ENCODE measurements at regions not wholly inside any gene's neighbourhood (a gene's known extent, or its start where the extent isn't known, plus 50 kb on each side); places are given as distances from the start of the nearest gene placed in this dataset.
"Not testable (repeated sequence)": the region's sequence is repeated elsewhere in the genome, so short reads cannot be mapped to it uniquely, and the experiment has no call there.

GRCh38 chr4:12579172-12579571, 905.0 kb downstream of the RAB28 start:
- no peak for DNase-seq (ENCODE audit: low read depth)

GRCh38 chr4:12576409-12576808, 907.7 kb downstream of the RAB28 start:
- no peak for DNase-seq (ENCODE audit: low read depth)

DNA sequence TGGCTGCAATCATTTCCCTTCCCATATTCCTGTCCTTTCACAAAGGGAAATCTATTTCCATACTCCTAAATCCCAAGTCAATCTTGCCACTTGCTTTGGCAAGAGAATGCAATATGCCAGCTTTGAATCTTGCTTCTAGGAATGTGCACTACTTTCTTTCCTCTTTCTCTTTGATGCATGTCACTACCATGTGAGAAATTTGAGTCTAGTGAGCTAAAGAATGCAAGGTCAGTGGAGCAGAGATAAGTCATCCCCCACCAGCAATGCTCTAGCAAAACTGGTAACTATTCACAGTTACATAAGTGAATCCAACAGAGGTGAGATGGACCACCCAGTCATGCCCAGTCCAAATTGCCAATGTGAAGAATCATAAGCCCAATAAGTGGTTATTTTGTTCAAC, 910.4 kb downstream of the RAB28 start:
- no peak for DNase-seq (ENCODE audit: low read depth)

GRCh38 chr4:12562476-12563140, 921.5 kb downstream of the RAB28 start:
- DNase-seq (ENCODE audit: low read depth), result no peak

DNA sequence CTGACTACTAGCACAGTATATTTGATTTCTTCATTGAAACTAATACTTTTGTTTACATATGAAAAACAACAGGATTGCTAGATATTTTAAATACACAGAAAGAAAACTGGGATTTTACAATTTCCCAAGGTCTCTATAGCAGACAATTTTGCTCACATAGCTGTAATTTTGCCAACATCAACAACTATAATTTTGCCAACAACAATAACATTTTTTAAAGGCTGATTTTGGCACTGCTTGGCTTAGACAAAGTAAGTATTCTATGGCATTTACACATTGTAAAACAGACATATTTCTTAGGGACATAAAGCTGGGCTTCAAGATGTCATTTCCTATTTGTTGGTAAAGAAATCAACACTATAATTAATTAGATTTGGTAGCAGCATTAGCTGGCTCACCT, 922.1 kb downstream of the RAB28 start:
- DNase-seq (ENCODE audit: low read depth), result no peak

DNA sequence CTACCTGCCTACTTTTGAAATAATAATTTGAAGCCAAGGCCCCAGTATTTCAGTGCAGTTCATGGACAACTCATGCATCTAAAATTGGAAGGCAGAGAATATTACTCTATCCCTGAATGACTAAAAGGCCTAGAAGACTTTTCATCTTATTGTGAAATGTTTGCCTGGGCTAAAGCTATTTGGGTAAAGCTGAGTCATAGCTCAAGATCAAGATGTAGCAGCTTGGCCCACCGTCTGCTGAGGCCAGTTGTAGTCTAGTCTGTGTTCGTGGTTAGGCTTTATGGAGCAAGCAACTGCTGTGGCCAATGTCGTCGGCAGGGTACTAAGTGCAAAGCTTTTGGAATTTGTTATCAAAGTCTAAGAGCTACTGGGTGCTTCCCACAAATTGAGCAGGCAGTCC, 929.1 kb downstream of the RAB28 start:
- no peak for DNase-seq (ENCODE audit: low read depth)

- no peak for DNase-seq (ENCODE audit: low read depth)
These were observed 935.5 kb downstream of the RAB28 start for GRCh38 chr4:12548678-12549077.

- no peak for DNase-seq (ENCODE audit: low read depth)
These were observed 938.3 kb downstream of the RAB28 start for GRCh38 chr4:12545812-12546211.

DNA sequence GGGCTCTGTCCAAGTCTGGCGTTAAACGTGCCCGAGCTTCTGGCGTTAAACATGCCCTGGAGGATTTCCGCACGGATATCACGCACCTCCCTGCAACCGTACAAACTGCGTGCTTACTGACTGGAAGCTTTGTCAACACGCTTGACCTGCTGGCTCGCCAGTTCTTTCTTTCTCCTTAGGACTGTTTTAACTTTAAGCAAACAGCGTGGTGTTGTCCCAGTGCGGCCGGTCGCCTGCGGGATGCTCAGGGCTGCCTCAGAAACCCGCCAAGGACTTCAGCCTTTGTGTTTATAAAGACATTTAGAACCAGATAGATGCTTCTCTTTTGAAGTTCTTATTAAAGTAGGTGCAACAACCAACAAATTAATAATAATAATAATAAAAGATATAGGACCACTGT, 946.0 kb downstream of the RAB28 start:
- no peak for DNase-seq (ENCODE audit: low read depth)

- DNase-seq (ENCODE audit: low read depth), result no peak
These were observed 949.5 kb downstream of the RAB28 start for GRCh38 chr4:12534684-12535083.

- DNase-seq (ENCODE audit: low read depth), result no peak
These were observed 964.7 kb downstream of the RAB28 start for GRCh38 chr4:12519426-12519825.

- no peak for DNase-seq (ENCODE audit: low read depth)
These were observed 976.2 kb downstream of the RAB28 start for GRCh38 chr4:12507868-12508481.

GRCh38 chr4:12500409-12500808, 983.7 kb downstream of the RAB28 start:
- no peak for DNase-seq (ENCODE audit: low read depth)

GRCh38 chr4:12499693-12500092, 984.4 kb downstream of the RAB28 start:
- DNase-seq (ENCODE audit: low read depth), result no peak

GRCh38 chr4:12495211-12495610, 988.9 kb downstream of the RAB28 start:
- DNase-seq (ENCODE audit: low read depth), result no peak

DNA sequence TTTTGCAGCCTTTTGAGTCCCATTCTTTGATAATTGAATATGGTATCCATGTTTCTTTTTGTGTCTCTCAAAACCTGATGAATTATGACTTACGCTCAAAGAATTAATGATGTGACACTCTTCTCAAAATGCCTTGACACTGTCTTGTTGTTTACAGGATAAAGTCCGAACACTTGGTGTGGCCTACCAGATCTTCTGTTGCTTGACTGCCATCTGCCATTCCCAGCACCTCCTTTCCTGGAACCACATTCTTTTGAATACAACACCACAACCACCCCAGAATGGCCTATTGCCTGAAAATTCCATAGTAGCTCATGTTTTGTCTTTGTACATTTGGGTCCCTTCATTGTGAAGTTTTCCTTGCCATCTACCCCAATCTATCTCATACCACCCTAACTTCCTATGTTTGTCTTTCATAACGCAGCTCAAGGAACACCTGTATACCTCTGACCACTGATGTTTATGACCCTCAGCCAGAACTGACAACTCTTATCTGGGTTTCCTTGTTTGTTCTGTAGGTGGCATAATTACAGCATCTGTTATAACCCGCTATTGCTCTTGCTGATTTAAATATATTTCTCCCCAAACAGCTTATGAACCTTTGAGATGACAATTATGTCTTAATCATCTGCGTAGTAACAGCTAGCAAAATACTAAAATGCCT, 991.3 kb downstream of the RAB28 start:
- DNase-seq (ENCODE audit: low read depth), result no peak

GRCh38 chr4:12488672-12489071, 995.5 kb downstream of the RAB28 start:
- DNase-seq (ENCODE audit: low read depth), result no peak

DNA sequence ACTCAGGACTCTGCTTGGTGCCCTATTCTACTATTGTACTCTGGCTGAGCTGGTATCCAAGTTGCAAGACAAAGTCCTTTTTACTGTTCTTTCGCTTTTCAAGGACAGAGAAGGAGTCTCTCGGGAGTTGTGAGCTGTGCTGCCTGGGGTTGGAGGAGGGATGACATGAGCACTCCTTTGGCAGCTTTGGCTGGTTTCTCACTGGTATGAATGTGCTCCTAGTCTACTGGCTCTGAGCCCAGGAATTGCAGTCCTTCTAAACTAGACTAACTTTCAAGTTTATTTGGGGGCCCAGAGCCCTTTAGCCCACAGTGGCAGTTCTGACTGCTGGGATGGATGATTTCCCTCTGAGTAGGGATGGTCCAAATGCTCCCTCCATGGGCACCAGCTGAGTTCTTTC, 997.1 kb downstream of the RAB28 start:
- DNase-seq (ENCODE audit: low read depth), result no peak

GRCh38 chr4:12472087-12472486, 1012.1 kb downstream of the RAB28 start:
- DNase-seq (ENCODE audit: low read depth), result no peak

- DNase-seq (ENCODE audit: low read depth), result no peak
These were observed 1012.9 kb downstream of the RAB28 start for GRCh38 chr4:12471193-12471592.

DNA sequence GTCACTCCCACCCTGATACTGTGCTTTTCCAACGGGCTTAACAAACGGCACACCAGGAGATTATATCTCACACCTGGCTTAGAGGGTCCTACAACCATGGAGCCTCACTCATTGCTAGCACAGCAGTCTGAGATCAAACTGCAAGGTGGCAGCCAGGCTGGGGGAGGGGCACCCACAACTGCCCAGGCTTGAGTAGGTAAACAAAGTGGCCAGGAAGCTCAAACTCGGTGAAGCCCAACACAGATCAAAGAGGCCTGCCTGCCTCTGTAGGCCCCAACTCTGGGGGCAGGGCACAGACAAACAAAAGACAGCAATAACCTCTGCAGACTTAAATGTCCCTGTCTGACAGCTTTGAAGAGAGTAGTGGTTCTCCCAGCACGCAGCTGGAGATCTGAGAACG, 1022.6 kb downstream of the RAB28 start:
- not testable (repeated sequence) for DNase-seq (ENCODE audit: low read depth)

DNA sequence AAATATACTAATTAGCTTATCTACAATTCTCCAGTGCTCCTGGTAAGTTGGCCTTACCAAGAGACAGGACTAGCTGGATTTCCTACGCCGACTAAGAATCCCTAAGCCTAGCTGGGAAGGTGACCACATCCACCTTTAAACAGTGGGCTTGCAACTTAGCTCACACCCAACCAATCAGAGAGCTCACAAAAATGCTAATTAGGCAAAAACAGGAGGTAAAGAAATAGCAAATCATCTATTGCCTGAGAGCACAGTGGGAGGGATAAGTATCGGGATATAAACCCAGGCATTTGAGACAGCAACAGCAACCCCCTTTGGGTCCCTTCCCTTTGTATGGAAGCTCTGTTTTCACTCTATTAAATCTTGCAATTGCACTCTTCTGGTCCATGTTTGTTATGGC, 1025.0 kb downstream of the RAB28 start:
- no peak for DNase-seq (ENCODE audit: low read depth)

GRCh38 chr4:12458621-12459020, 1025.5 kb downstream of the RAB28 start:
- DNase-seq (ENCODE audit: low read depth), result no peak

GRCh38 chr4:12452291-12452690, 1023.6 kb upstream of the HS3ST1 start:
- DNase-seq (ENCODE audit: low read depth), result no peak

Data from activated T-helper 9 cell treated with anti-CD3 and anti-CD28 coated beads, Interleukin-2, amount 50 U/mL, for 16 hours (primary cell).